H1 (cell line): ENCODE measurements at regions not wholly inside any gene's neighbourhood (a gene's known extent, or its start where the extent isn't known, plus 50 kb on each side); places are given as distances from the start of the nearest gene placed in this dataset.

Experiments
- CTCF ChIA-PET: fragments of 300-600 bp; sonication (Branson Sonifier 250); formaldehyde crosslinking; loops from one replicate; lab custom pipeline; 2021; ENCODE audit not compliant: partially characterized antibody; lab: Charles Lee
- POLR2A ChIA-PET: fragments of 300-600 bp; sonication (Branson Sonifier 250); formaldehyde crosslinking; loops from one replicate; lab custom pipeline; 2021; ENCODE audit warnings: inconsistent platforms; ENCODE audit not compliant: partially characterized antibody; lab: Charles Lee
- DNase-seq, 2 experiments: peaks; one replicate each; pipeline versions ENCODE4 v3.0.0 to v3.0.0-alpha.2; 2010 to 2022; ENCODE audit warnings: low spot score in 2 of 2, low read depth in 1 of 2, mixed read lengths in 1 of 2
- FAIRE-seq: peaks from 2 replicates; lab custom pipeline; 2011; peaks lifted over from hg19 to GRCh38; lab: Jason Lieb, UNC
- H2AFZ ChIP-seq: 2 replicates; pipeline ENCODE4 v1.8.1; 2012; ENCODE audit warnings: low read length, inconsistent platforms
- H2AK5ac ChIP-seq: 2 replicates; pipeline ENCODE4 v1.6.1; 2013; ENCODE audit warnings: low read depth, low read length
- H2BK120ac ChIP-seq: replicated peaks from 2 replicates; pipeline ENCODE3; 2013; ENCODE audit warnings: low read depth, low read length, inconsistent platforms
- H2BK12ac ChIP-seq: 2 replicates; pipeline ENCODE4 v1.6.1; 2013; ENCODE audit warnings: low read depth, low read length
- H2BK15ac ChIP-seq: 2 replicates; pipeline ENCODE4 v1.6.1; 2013; ENCODE audit warnings: low read length
- H2BK20ac ChIP-seq: 2 replicates; pipeline ENCODE4 v1.6.1; 2013; ENCODE audit warnings: low read length
- H2BK5ac ChIP-seq: 2 replicates; pipeline ENCODE4 v1.6.1; 2013; ENCODE audit warnings: low read depth, low read length
- H3K14ac ChIP-seq: 2 replicates; pipeline ENCODE4 v1.6.1; 2013; ENCODE audit warnings: inconsistent platforms; ENCODE audit not compliant: insufficient read length
- H3K18ac ChIP-seq: 2 replicates; pipeline ENCODE4 v1.6.1; 2013; ENCODE audit warnings: low read length; ENCODE audit errors: extremely low read depth
- H3K23ac ChIP-seq: 2 replicates; pipeline ENCODE4 v1.6.1; 2013; ENCODE audit warnings: inconsistent platforms; ENCODE audit not compliant: insufficient read length
- H3K23me2 ChIP-seq: 2 replicates; pipeline ENCODE4 v1.6.1; 2013; ENCODE audit warnings: low read depth, low read length
- H3K27ac ChIP-seq: 2 replicates; pipeline ENCODE4 v1.6.1; 2011; ENCODE audit warnings: low read depth, low read length, inconsistent platforms
- H3K27me3 ChIP-seq, 4 experiments: replicated peaks in 1 of 4; 1 replicate in 1 of 4; 2 replicates in 3 of 4; pipeline versions ENCODE4 v1.6.1 to v1.8.1; 2011 to 2013; ENCODE audit warnings: low read length in 3 of 4, mild to moderate bottlenecking in 3 of 4, inconsistent platforms in 2 of 4, mixed read lengths in 2 of 4, moderate library complexity in 1 of 4; ENCODE audit not compliant: control insufficient read depth in 3 of 4, insufficient read depth in 3 of 4; ENCODE audit errors: extremely low read depth in 1 of 4
- H3K36me3 ChIP-seq, 4 experiments: 2 replicates each; pipeline versions ENCODE4 v1.6.1 to v1.8.1; 2011 to 2013; ENCODE audit warnings: mild to moderate bottlenecking in 4 of 4, low read length in 3 of 4, moderate library complexity in 2 of 4, control low read depth in 1 of 4, inconsistent platforms in 1 of 4; ENCODE audit not compliant: insufficient read depth in 4 of 4, control insufficient read depth in 2 of 4
- H3K4ac ChIP-seq: replicated peaks from 2 replicates; pipeline ENCODE3; 2013; ENCODE audit warnings: low read length, low read depth, mixed read lengths, inconsistent platforms; ENCODE audit not compliant: insufficient read length
- H3K4me1 ChIP-seq, 4 experiments: replicated peaks in 1 of 4; 1 replicate in 1 of 4; 2 replicates in 3 of 4; pipeline versions ENCODE4 v1.6.1 to v1.8.1; 2011 to 2013; ENCODE audit warnings: low read length in 3 of 4, inconsistent platforms in 2 of 4, mixed read lengths in 1 of 4; ENCODE audit not compliant: insufficient read depth in 4 of 4, control insufficient read depth in 3 of 4
- H3K4me2 ChIP-seq, 2 experiments: 2 replicates each; pipeline versions ENCODE4 v1.6.1 to v1.8.1; 2011 to 2013; ENCODE audit warnings: low read depth in 2 of 2, low read length in 2 of 2, control low read depth in 1 of 2, inconsistent platforms in 1 of 2, mild to moderate bottlenecking in 1 of 2; ENCODE audit not compliant: insufficient read depth in 1 of 2
- H3K4me3 ChIP-seq, 4 experiments: fragments of 200-600, 300-600 bp in 1 of 4; sonication (generic), shearing (Covaris generic), sonication (Bioruptor Twin) in 1 of 4; 2 replicates each; pipeline versions ENCODE4 v1.5.1 to v1.8.1; 2011 to 2016; ENCODE audit warnings: low read length in 4 of 4, low read depth in 3 of 4, control low read depth in 2 of 4, inconsistent platforms in 2 of 4, mild to moderate bottlenecking in 2 of 4, mixed read lengths in 1 of 4, moderate library complexity in 1 of 4; ENCODE audit not compliant: insufficient read depth in 2 of 4; ENCODE audit errors: extremely low read depth in 1 of 4
- H3K56ac ChIP-seq: replicated peaks from 2 replicates; pipeline ENCODE3; 2013; ENCODE audit warnings: low read depth, mild to moderate bottlenecking, mixed read lengths, low read length, inconsistent platforms; ENCODE audit not compliant: insufficient read length
- H3K79me1 ChIP-seq: 2 replicates; pipeline ENCODE4 v1.6.1; 2013; ENCODE audit warnings: low read depth, low read length, control low read depth
- H3K79me2 ChIP-seq, 2 experiments: 2 replicates each; pipeline versions ENCODE4 v1.6.1 to v1.8.1; 2012 to 2013; ENCODE audit warnings: low read length in 2 of 2, mild to moderate bottlenecking in 2 of 2, inconsistent platforms in 1 of 2; ENCODE audit not compliant: insufficient read depth in 2 of 2, control insufficient read depth in 1 of 2
- H3K9ac ChIP-seq, 4 experiments: replicated peaks in 1 of 4; 1 replicate in 1 of 4; 2 replicates in 3 of 4; pipeline versions ENCODE4 v1.6.1 to v1.8.1; 2011 to 2013; ENCODE audit warnings: low read depth in 3 of 4, low read length in 3 of 4, control low read depth in 2 of 4, mild to moderate bottlenecking in 2 of 4, moderate library complexity in 2 of 4, inconsistent platforms in 1 of 4; ENCODE audit errors: extremely low read depth in 1 of 4
- H3K9me3 ChIP-seq, 2 experiments: 2 replicates each; pipeline versions ENCODE4 v1.6.1 to v1.8.1; 2012 to 2013; ENCODE audit warnings: mild to moderate bottlenecking in 2 of 2, moderate library complexity in 2 of 2, control low read depth in 1 of 2, inconsistent platforms in 1 of 2, low read depth in 1 of 2, low read length in 1 of 2, mixed read lengths in 1 of 2; ENCODE audit not compliant: insufficient read depth in 2 of 2
- H4K20me1 ChIP-seq, 2 experiments: replicated peaks in 1 of 2; 2 replicates each; pipeline versions ENCODE3 to v1.8.1; 2011 to 2013; ENCODE audit warnings: inconsistent platforms in 2 of 2, low read length in 2 of 2, mild to moderate bottlenecking in 1 of 2; ENCODE audit not compliant: insufficient read depth in 2 of 2, control insufficient read depth in 1 of 2
- H4K5ac ChIP-seq: 2 replicates; pipeline ENCODE4 v1.6.1; 2013; ENCODE audit warnings: low read length, low read depth, mixed read lengths, inconsistent platforms; ENCODE audit not compliant: insufficient read length
- H4K8ac ChIP-seq: 2 replicates; pipeline ENCODE4 v1.8.0; 2013; ENCODE audit warnings: mild to moderate bottlenecking, moderate library complexity, low read length, inconsistent platforms; ENCODE audit not compliant: insufficient read depth; ENCODE audit errors: extremely low read depth
- H4K91ac ChIP-seq: replicated peaks from 2 replicates; pipeline ENCODE3; 2013; ENCODE audit warnings: low read length, mixed read lengths, inconsistent platforms; ENCODE audit not compliant: insufficient read length
- ASH2L ChIP-seq: fragments of 200-600, 300-600 bp; sonication (generic); IDR thresholded peaks from one replicate; pipeline ENCODE4 v1.7.1; 2017; ENCODE audit warnings: low read length
- BRCA1 ChIP-seq: IDR thresholded peaks from 2 replicates; pipeline ENCODE4 v1.6.1; 2012; ENCODE audit warnings: low read depth, low read length, improper control_type of control experiment
- CHD2 ChIP-seq: IDR thresholded peaks from 2 replicates; pipeline ENCODE4 v1.6.1; 2012; ENCODE audit warnings: low read length, improper control_type of control experiment
- FOSL1 ChIP-seq: IDR thresholded peaks from 2 replicates; pipeline ENCODE4 v1.6.1; 2011; ENCODE audit warnings: mild to moderate bottlenecking, low read depth, low read length, moderate library complexity; ENCODE audit not compliant: insufficient read depth
- HDAC6 ChIP-seq: IDR thresholded peaks from one replicate; pipeline ENCODE4 v1.7.1; 2012; ENCODE audit warnings: low read depth, mild to moderate bottlenecking, inconsistent platforms, low read length, moderate library complexity
- JUND ChIP-seq: IDR thresholded peaks from 2 replicates; pipeline ENCODE4 v1.6.1; 2011; ENCODE audit warnings: mild to moderate bottlenecking, improper control_type of control experiment, low read length
- PHF8 ChIP-seq: fragments of 200-600 bp; sonication (generic); conservative IDR thresholded peaks from 2 replicates; pipeline ENCODE4 v1.7.1; 2012; ENCODE audit warnings: low read depth, mild to moderate bottlenecking, inconsistent platforms, low read length, moderate library complexity
- POLR2A ChIP-seq, 2 experiments: IDR thresholded peaks; 1 replicate in 1 of 2; 2 replicates in 1 of 2; pipeline ENCODE4 v1.6.1; 2011; ENCODE audit warnings: low read depth in 2 of 2, low read length in 2 of 2, mild to moderate bottlenecking in 2 of 2; ENCODE audit errors: control extremely low read depth in 1 of 2
- RNF2 ChIP-seq: fragments of 200-900, 300-1000 bp; sonication (generic); IDR thresholded peaks from 2 replicates; pipeline ENCODE4 v1.7.1; 2016; ENCODE audit warnings: borderline replicate concordance, low read depth, mild to moderate bottlenecking, antibody characterized with exemption, low read length; ENCODE audit not compliant: poor library complexity, severe bottlenecking; ENCODE audit errors: missing control alignments
- SP1 ChIP-seq: IDR thresholded peaks from 2 replicates; pipeline ENCODE4 v1.6.1; 2011; ENCODE audit warnings: low read depth, low read length
- TAF1 ChIP-seq: IDR thresholded peaks from 2 replicates; pipeline ENCODE4 v1.6.1; 2011; ENCODE audit warnings: mild to moderate bottlenecking, low read depth, low read length
- USF2 ChIP-seq: IDR thresholded peaks from 2 replicates; pipeline ENCODE4 v1.6.1; 2011; ENCODE audit warnings: low read length, improper control_type of control experiment
- WGBS, 2 experiments: shearing (Covaris generic) in 1 of 2; methylation state at CpG; one replicate each; pipeline versions ENCODE4 v1.1.6 to v1.1.7; 2013 to 2015; ENCODE audit warnings: low lambda C conversion rate in 2 of 2, mixed read lengths in 2 of 2, inconsistent platforms in 1 of 2, low coverage in 1 of 2, missing lambda C conversion rate in 1 of 2; ENCODE audit not compliant: insufficient replicate concordance in 2 of 2, insufficient coverage in 1 of 2, insufficient read length in 1 of 2; ENCODE audit errors: extremely low coverage in 1 of 2, missing lambda C conversion rate in 1 of 2; 5-methylcytosine and 5-hydroxymethylcytosine counted together

- H3K9me3 ChIP-seq: no peaks in the 10 kb centered on the region
- no peak overlapping the region for H4K91ac ChIP-seq
- H4K8ac ChIP-seq: no peak overlapping the region
- DNase-seq (no peak), FAIRE-seq (no peak)
- no peak overlapping the region for H2AFZ ChIP-seq
- H4K5ac ChIP-seq: no peak overlapping the region
- H3K18ac ChIP-seq: no peak overlapping the region
- H2BK20ac ChIP-seq: no peak overlapping the region
- no peak overlapping the region for H3K14ac ChIP-seq
- 89% methylated on average over 14 of the region's 14 CpGs; no CpG with 5 or more reads in 1 of the 2 experiments for WGBS, 2 experiments
- H3K23me2 ChIP-seq: no peaks in the 10 kb centered on the region
- H2BK5ac ChIP-seq: no peak overlapping the region
- no peaks in the 10 kb centered on the region for H4K20me1 ChIP-seq
- H3K36me3 ChIP-seq: no peaks in the 10 kb centered on the region
- H3K4ac ChIP-seq: no peak overlapping the region
- no peak overlapping the region for H3K56ac ChIP-seq
- ChIA-PET POLR2A (no interaction called here), CTCF (interaction anchor here (1.1 kb wide), 1 partner anchor 45 kb away, joined by 3 read pairs; no protein-coding TSS in a partner anchor)
- H3K79me2 ChIP-seq: no peaks in the 10 kb centered on the region
- no peak overlapping the region for H3K4me3 ChIP-seq
- H3K4me2 ChIP-seq: no peak overlapping the region
- no peak overlapping the region for H3K9ac ChIP-seq
- H3K79me1 ChIP-seq: no peaks in the 10 kb centered on the region
- H2BK12ac ChIP-seq: no peak overlapping the region
- peaks cover 0 to 4% (median 0%) of the 10 kb centered on the region in 4 experiments; a peak in 3 of 7 replicates for H3K4me1 ChIP-seq
- H2AK5ac ChIP-seq: no peak overlapping the region
- no peak overlapping the region for H3K27ac ChIP-seq
- H2BK120ac ChIP-seq: no peak overlapping the region
- no peak overlapping the region for H3K23ac ChIP-seq
- H3K27me3 ChIP-seq: no peaks in the 10 kb centered on the region
- H2BK15ac ChIP-seq: no peak overlapping the region
- TF ChIP-seq FOSL1: no peak
- TF ChIP-seq HDAC6: no peak
- TF ChIP-seq SP1: no peak
- TF ChIP-seq PHF8: no peak
- no peak for TF ChIP-seq JUND
- no peak for TF ChIP-seq BRCA1
- no peak for TF ChIP-seq POLR2A (IDR thresholded peaks at IDR 0.05; ENCODE audit: control extremely low read depth in 1 of 2, low read depth in 2 of 2, low read length in 2 of 2)
- no peak for TF ChIP-seq ASH2L
- no peak for TF ChIP-seq CHD2
- TF ChIP-seq USF2: no peak
- no peak for TF ChIP-seq RNF2
- no peak for TF ChIP-seq TAF1
Measured at GRCh38 chr14:85241022-85241855, 288.7 kb upstream of the FLRT2 start.
